ENCODE measurements at regions not wholly inside any gene's neighbourhood (a gene's known extent, or its start where the extent isn't known, plus 50 kb on each side); places are given as distances from the start of the nearest gene placed in this dataset.

GRCh38 chr2:100199421-100199820, 57.0 kb upstream of the AFF3 start:
- Mint-ChIP-seq H3K27me3 (ENCODE audit: unreplicated experiment) (peaks cover 11% of the 10 kb centered on the region), H3K27ac (ENCODE audit: unreplicated experiment) (no peak overlapping the region), H3K4me3 (ENCODE audit: unreplicated experiment) (no peak overlapping the region), H3K4me1 (ENCODE audit: unreplicated experiment) (peaks cover 4% of the 10 kb centered on the region), H3K36me3 (ENCODE audit: low read depth, unreplicated experiment) (no peaks in the 10 kb centered on the region), H3K9me3 (ENCODE audit: unreplicated experiment) (no peaks in the 10 kb centered on the region)
- DNase-seq (ENCODE audit: low spot score), result no peak
- TF ChIP-seq CTCF (IDR thresholded peaks at IDR 0.05; ENCODE audit: unreplicated experiment), result no peak

GRCh38 chr2:100198461-100199230, 56.3 kb upstream of the AFF3 start:
- no peak overlapping the region for H3K27ac Mint-ChIP-seq (ENCODE audit: unreplicated experiment)

GRCh38 chr2:100197631-100198153, 55.3 kb upstream of the AFF3 start:
- Mint-ChIP-seq H3K9me3 (ENCODE audit: unreplicated experiment) (no peaks in the 10 kb centered on the region), H3K27me3 (ENCODE audit: unreplicated experiment) (peaks cover 11% of the 10 kb centered on the region), H3K4me3 (ENCODE audit: unreplicated experiment) (no peak overlapping the region), H3K27ac (ENCODE audit: unreplicated experiment) (no peak overlapping the region), H3K36me3 (ENCODE audit: low read depth, unreplicated experiment) (peaks cover under 1% of the 10 kb centered on the region), H3K4me1 (ENCODE audit: unreplicated experiment) (peaks cover 16% of the 10 kb centered on the region)
- no peak for TF ChIP-seq CTCF (IDR thresholded peaks at IDR 0.05; ENCODE audit: unreplicated experiment)
- DNase-seq (ENCODE audit: low spot score), result peak; percentile 56

More at GRCh38 chr2:100198461-100199230, 56.3 kb upstream of the AFF3 start:
- no peak for TF ChIP-seq CTCF (IDR thresholded peaks at IDR 0.05; ENCODE audit: unreplicated experiment)
- Mint-ChIP-seq H3K9me3 (ENCODE audit: unreplicated experiment) (no peaks in the 10 kb centered on the region), H3K27me3 (ENCODE audit: unreplicated experiment) (peaks cover 11% of the 10 kb centered on the region), H3K36me3 (ENCODE audit: low read depth, unreplicated experiment) (no peaks in the 10 kb centered on the region), H3K4me1 (ENCODE audit: unreplicated experiment) (peaks cover 9% of the 10 kb centered on the region), H3K4me3 (ENCODE audit: unreplicated experiment) (no peak overlapping the region)
- DNase-seq (ENCODE audit: low spot score), result no peak

DNA sequence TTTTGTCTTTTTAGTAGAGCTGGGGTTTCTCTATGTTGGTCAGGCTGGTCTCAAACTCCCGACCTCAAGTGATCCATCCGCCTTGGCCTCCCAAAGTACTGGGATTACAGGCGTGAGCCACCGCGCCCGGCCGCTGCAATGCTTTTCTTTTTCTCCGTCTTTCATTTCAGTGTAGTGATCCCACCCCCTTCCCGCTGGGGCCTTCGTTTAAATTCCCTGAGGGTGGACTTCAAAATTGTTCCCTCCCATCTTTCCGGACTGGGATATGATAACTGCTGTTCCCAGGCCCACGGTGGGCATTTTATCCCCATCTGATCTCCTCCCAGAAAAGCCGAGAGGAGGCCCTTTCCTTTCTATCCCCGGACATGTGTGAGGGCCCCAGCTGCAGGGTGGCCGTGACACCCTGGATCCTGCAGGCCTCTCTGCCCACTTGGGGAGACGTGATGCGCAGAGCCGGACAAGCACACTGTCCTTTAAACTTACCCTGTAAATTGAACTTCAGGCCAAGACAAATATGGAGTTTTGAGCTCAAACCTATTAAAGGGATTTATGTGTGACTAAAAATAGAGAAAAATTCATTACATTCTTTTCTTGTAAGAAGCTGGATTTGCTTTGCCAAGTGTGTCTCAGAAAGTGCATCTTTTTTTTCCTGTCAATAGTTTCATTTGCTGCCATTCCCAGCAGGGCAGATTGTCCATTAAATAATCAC, 54.5 kb upstream of the AFF3 start:
- peaks cover 12% of the 10 kb centered on the region for H3K27me3 Mint-ChIP-seq (ENCODE audit: unreplicated experiment)
- TF ChIP-seq CTCF (IDR thresholded peaks at IDR 0.05; ENCODE audit: unreplicated experiment), result no peak
- no peak overlapping the region for H3K27ac Mint-ChIP-seq (ENCODE audit: unreplicated experiment)
- H3K9me3 Mint-ChIP-seq (ENCODE audit: unreplicated experiment), result no peaks in the 10 kb centered on the region
- H3K4me3 Mint-ChIP-seq (ENCODE audit: unreplicated experiment), result no peak overlapping the region
- H3K4me1 Mint-ChIP-seq (ENCODE audit: unreplicated experiment), result peaks cover 16% of the 10 kb centered on the region
- DNase-seq (ENCODE audit: low spot score), result no peak
- peaks cover 4% of the 10 kb centered on the region for H3K36me3 Mint-ChIP-seq (ENCODE audit: low read depth, unreplicated experiment)

GRCh38 chr2:100195942-100196341, 53.6 kb upstream of the AFF3 start:
- Mint-ChIP-seq H3K4me3 (ENCODE audit: unreplicated experiment) (no peak overlapping the region), H3K9me3 (ENCODE audit: unreplicated experiment) (no peaks in the 10 kb centered on the region), H3K27ac (ENCODE audit: unreplicated experiment) (no peak overlapping the region), H3K4me1 (ENCODE audit: unreplicated experiment) (peaks cover 16% of the 10 kb centered on the region), H3K36me3 (ENCODE audit: low read depth, unreplicated experiment) (peaks cover 4% of the 10 kb centered on the region), H3K27me3 (ENCODE audit: unreplicated experiment) (peaks cover 12% of the 10 kb centered on the region)
- no peak for DNase-seq (ENCODE audit: low spot score)
- TF ChIP-seq CTCF (IDR thresholded peaks at IDR 0.05; ENCODE audit: unreplicated experiment), result no peak

All from endothelial cell (in vitro differentiated cells).